SU-DHL-6 (cell line): ENCODE measurements at regions not wholly inside any gene's neighbourhood (a gene's known extent, or its start where the extent isn't known, plus 50 kb on each side); places are given as distances from the start of the nearest gene placed in this dataset.
"Not testable (repeated sequence)": the region's sequence is repeated elsewhere in the genome, so short reads cannot be mapped to it uniquely, and the experiment has no call there.

Experiments used
- H2AFZ ChIP-seq: fragments of 200-600 bp; sonication (generic); 2 replicates; pipeline ENCODE4 v1.6.1; 2014; ENCODE audit warnings: low read depth, mild to moderate bottlenecking, moderate library complexity, mixed read lengths, antibody characterized with exemption, low read length; ENCODE audit not compliant: severe bottlenecking
- H3F3A ChIP-seq: fragments of 200-600 bp; shearing (Covaris generic); 2 replicates; pipeline ENCODE4 v1.6.0; 2016; ENCODE audit warnings: antibody characterized with exemption, mild to moderate bottlenecking; ENCODE audit not compliant: insufficient read depth
- H3K27ac ChIP-seq: fragments of 200-600 bp; sonication (generic); 2 replicates; pipeline ENCODE4 v1.5.1; 2016; ENCODE audit warnings: low read depth, mild to moderate bottlenecking, low read length, moderate library complexity, mixed read lengths
- H3K27me3 ChIP-seq: fragments of 200-600 bp; sonication (generic), shearing (Covaris generic); 2 replicates; pipeline ENCODE4 v1.6.0; 2014; ENCODE audit warnings: mild to moderate bottlenecking, low read length
- H3K36me3 ChIP-seq: fragments of 200-600 bp; sonication (generic); 2 replicates; pipeline ENCODE4 v1.6.1; 2014; ENCODE audit warnings: mild to moderate bottlenecking, low read length, mixed read lengths
- H3K4me2 ChIP-seq: fragments of 300-600, 200-600 bp; shearing (Covaris generic), sonication (generic); 2 replicates; pipeline ENCODE4 v1.6.0; 2014; ENCODE audit warnings: low read length, low read depth, mild to moderate bottlenecking; ENCODE audit not compliant: poor library complexity, severe bottlenecking
- H3K4me3 ChIP-seq: fragments of 200-600 bp; sonication (generic); 2 replicates; pipeline ENCODE4 v1.5.1; 2014; ENCODE audit warnings: antibody characterized with exemption, low read length, mild to moderate bottlenecking, mixed read lengths; ENCODE audit not compliant: insufficient read depth, poor library complexity, severe bottlenecking
- H3K79me2 ChIP-seq: fragments of 200-600 bp; sonication (generic); 2 replicates; pipeline ENCODE4 v1.6.1; 2014; ENCODE audit warnings: mild to moderate bottlenecking, low read length, moderate library complexity; ENCODE audit not compliant: insufficient read depth
- H3K9ac ChIP-seq: fragments of 200-600 bp; sonication (generic); 2 replicates; pipeline ENCODE4 v1.7.0; 2014; ENCODE audit warnings: mild to moderate bottlenecking, low read length
- H3K9me2 ChIP-seq: fragments of 200-600 bp; sonication (generic); replicated peaks from 2 replicates; pipeline ENCODE4 v1.6.1; 2014; ENCODE audit warnings: low read length; ENCODE audit not compliant: insufficient read depth
- H3K9me3 ChIP-seq: fragments of 200-600 bp; sonication (generic); 2 replicates; pipeline ENCODE4 v1.6.1; 2014; ENCODE audit warnings: low read length, mixed read lengths; ENCODE audit not compliant: insufficient read depth
- H4K20me1 ChIP-seq: fragments of 200-600 bp; sonication (generic); 2 replicates; pipeline ENCODE4 v1.6.1; 2014; ENCODE audit warnings: low read depth, mild to moderate bottlenecking, antibody characterized with exemption, low read length, moderate library complexity, mixed read lengths
- CTCF ChIP-seq: fragments of 200-600 bp; sonication (generic); IDR thresholded peaks from one replicate; pipeline ENCODE4 v1.5.1; 2017; ENCODE audit warnings: antibody characterized with exemption, mild to moderate bottlenecking, low read length, moderate library complexity; ENCODE audit not compliant: insufficient read depth, poor library complexity, severe bottlenecking
- EZH2phosphoT487 ChIP-seq: fragments of 200-600 bp; sonication (generic), shearing (Covaris generic); conservative IDR thresholded peaks from 2 replicates; pipeline ENCODE4 v1.6.1; 2018; ENCODE audit warnings: mild to moderate bottlenecking, antibody characterized with exemption, low read length, moderate library complexity, mixed read lengths

GRCh38 chr3:139124197-139124596 is 79.5 kb upstream of the PRR23C start:
- no peak overlapping the region for H2AFZ ChIP-seq
- H3K4me3 ChIP-seq, result no peak overlapping the region
- H3K4me2 ChIP-seq, result no peak overlapping the region
- H3K27ac ChIP-seq, result no peak overlapping the region
- H3K36me3 ChIP-seq, result no peaks in the 10 kb centered on the region
- H3K9me2 ChIP-seq, result no peaks in the 10 kb centered on the region
- no peaks in the 10 kb centered on the region for H4K20me1 ChIP-seq
- TF ChIP-seq EZH2phosphoT487, result no peak
- no peak for TF ChIP-seq CTCF
- no peaks in the 10 kb centered on the region for H3F3A ChIP-seq
- H3K27me3 ChIP-seq, result no peaks in the 10 kb centered on the region
- H3K9me3 ChIP-seq, result no peaks in the 10 kb centered on the region; the same call in 1 of the 2 replicates
- H3K9ac ChIP-seq, result no peak overlapping the region
- H3K79me2 ChIP-seq, result no peaks in the 10 kb centered on the region

GRCh38 chr3:139127101-139127500 is 82.4 kb upstream of the PRR23C start:
- Histone ChIP-seq H3K36me3 (no peaks in the 10 kb centered on the region), H3K4me2 (no peak overlapping the region), H3K79me2 (no peaks in the 10 kb centered on the region), H3K27me3 (no peaks in the 10 kb centered on the region), H4K20me1 (no peaks in the 10 kb centered on the region), H3K9me2 (no peaks in the 10 kb centered on the region), H3K4me3 (no peak overlapping the region), H3K9ac (no peak overlapping the region), H2AFZ (no peak overlapping the region), H3K27ac (no peak overlapping the region), H3F3A (no peaks in the 10 kb centered on the region), H3K9me3 (no peaks in the 10 kb centered on the region; the same call in 1 of the 2 replicates)
- TF ChIP-seq EZH2phosphoT487 (no peak), CTCF (no peak)

- not testable (repeated sequence) for H3K4me2 ChIP-seq, H3K4me3 ChIP-seq, H3K27ac ChIP-seq, H3K9me3 ChIP-seq, H3F3A ChIP-seq, H3K9me2 ChIP-seq, H2AFZ ChIP-seq, H4K20me1 ChIP-seq, H3K9ac ChIP-seq, H3K79me2 ChIP-seq, H3K27me3 ChIP-seq, H3K36me3 ChIP-seq
These were observed 82.9 kb upstream of the PRR23C start for GRCh38 chr3:139127629-139128028.

- H2AFZ ChIP-seq, result no peak overlapping the region
- H3K9me3 ChIP-seq, result no peaks in the 10 kb centered on the region; the same call in 1 of the 2 replicates
- no peaks in the 10 kb centered on the region for H4K20me1 ChIP-seq
- no peak overlapping the region for H3K4me3 ChIP-seq
- H3F3A ChIP-seq, result no peaks in the 10 kb centered on the region
- no peaks in the 10 kb centered on the region for H3K27me3 ChIP-seq
- no peaks in the 10 kb centered on the region for H3K36me3 ChIP-seq
- H3K4me2 ChIP-seq, result no peak overlapping the region
- H3K79me2 ChIP-seq, result no peaks in the 10 kb centered on the region
- no peak overlapping the region for H3K27ac ChIP-seq
- H3K9ac ChIP-seq, result no peak overlapping the region
- TF ChIP-seq EZH2phosphoT487 (no peak), CTCF (no peak)
- H3K9me2 ChIP-seq, result no peaks in the 10 kb centered on the region
These were observed 84.1 kb upstream of the PRR23C start for GRCh38 chr3:139128803-139129202.
